ENCODE measurements at regions not wholly inside any gene's neighbourhood (a gene's known extent, or its start where the extent isn't known, plus 50 kb on each side); places are given as distances from the start of the nearest gene placed in this dataset.
A peak's percentile ranks its signal among the peaks of the same experiment; 100 is the strongest.

DNA sequence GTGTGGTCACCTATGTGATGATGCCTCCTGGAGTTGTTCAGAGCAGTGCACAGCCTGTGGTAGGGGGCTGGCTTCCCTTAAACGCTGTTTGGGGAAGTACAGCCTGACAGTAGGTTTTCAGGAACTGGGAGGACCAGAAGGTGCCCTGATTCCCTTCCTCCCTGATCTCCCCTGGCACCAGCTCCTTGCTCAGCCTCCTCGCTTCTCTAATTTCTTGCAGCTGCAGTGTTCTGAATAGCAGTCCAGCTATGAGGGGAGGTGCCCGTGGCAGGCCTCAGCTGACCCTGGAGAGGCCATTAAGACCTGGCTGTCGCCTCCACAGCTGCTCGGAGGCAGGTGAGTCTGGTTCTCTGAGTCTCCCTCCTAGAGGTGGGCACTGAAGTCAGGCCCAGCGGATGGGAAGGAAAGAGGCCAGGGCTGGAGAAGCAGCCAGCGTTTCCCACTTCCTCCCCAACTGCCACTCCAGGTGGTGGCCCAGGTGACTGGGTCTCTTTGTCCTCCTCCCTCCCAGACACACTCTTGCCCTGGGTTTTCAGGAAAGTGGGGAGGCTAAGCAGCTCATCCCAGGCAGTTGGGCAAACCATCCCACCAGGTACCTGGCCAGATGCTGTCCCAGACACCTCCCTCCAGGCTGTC lies 52.0 kb upstream of the RPL11 start:
- DNase-seq: no peak

DNA sequence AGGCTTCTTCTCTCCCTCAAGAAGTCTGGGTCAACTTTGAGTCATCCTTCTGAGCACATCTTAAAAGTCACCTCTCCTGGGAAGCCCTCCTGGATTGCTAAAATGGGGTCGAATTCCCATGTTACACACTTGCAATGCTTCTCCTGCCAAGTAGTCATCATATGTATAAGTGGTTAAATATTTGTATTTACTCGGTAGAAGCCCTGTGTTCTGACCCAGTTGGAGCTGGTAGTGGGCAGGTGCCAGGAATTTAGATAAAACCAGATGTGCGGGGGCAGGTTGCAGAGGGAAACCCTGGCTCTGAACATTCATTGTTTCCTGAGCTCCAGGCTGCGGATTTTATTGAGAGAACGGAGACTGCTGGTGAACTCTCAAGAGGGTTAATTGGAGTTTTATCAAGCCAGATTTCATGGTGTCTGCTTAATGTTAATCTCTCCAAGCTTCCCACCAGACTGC lies 52.8 kb upstream of the RPL11 start:
- DNase-seq: no peak

- DNase-seq: no peak
Observed at GRCh38 chr1:23638188-23638619, 53.4 kb upstream of the RPL11 start.

DNA sequence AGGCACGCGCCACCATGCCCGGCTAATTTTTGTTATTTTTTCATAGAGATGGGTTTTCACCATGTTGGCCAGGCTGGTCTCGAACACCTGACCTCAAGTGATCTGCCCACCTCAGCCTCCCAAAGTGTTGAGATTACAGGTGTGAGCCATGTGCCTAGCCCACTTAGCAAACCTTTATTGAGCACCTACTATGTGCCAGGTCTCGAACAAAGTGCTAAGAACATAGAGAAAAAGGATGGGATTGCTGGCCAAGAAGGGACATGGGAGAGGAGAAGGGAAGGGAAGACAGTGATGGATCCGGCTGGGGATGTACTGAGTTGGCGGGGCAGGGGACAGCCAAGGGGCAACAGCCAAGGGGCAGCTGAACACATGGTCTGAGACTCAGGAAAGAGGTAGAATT lies 55.6 kb upstream of the RPL11 start:
- no peak for DNase-seq

DNA sequence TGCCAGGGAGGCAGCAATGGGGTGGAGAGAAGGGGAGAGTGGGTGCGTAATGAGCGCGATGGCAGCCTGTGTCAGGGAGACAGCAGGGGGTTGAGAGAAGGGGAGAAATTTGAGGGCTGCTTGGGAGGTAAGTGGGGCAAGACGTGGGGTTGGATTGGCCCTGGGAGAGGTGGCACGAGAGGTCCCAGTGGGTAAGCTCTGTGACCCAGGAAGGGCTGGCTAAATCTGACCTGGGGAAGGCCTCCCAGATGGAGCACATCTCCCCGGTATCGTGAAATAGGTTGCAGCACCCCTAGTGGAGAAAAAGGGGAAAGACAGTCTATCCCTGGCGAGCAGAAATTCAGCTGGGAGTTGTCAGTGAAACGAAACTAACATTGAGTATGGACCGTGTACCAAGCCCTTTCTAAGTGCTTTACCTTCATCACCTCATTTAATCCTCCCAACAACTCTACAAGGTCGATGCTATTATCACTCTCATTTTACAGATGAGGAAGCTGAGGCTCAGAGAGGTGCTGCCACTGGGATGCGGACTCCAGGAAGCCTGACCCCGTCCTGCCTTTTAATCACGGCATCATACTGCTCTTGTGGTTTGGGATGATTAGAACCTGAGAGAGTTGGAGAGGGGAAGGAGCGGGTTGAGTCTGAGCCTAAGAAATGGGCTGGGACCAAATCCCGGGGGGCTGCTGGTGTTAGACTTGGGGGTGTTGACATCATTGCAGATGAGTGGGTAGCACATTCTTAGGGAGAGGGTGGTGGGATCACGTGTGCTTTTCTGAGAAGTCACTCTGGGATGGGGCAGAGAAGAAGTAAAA lies 56.6 kb upstream of the RPL11 start:
- DNase-seq: peak in 3 of 5 experiments; percentile 38 to 67 (median 54)

DNA sequence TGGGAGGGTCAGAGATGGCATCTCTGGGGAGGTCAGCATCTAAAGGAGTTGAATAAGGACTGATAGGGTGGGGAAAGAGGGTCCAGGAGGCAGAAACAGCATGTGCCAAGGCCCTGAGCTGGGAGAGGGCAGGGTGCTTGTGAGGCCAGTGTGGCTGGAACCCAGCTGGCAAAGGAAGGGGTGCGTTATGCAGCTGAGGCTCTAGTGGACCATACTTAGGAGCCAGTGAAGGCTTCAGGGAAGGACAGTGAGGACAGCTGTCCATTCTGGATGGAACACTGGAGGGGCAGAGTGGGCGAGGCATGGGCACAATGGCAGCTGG lies 57.1 kb upstream of the RPL11 start:
- DNase-seq: no peak

GRCh38 chr1:23632479-23633160 lies 59.0 kb upstream of the RPL11 start:
- no peak for DNase-seq

GRCh38 chr1:23629708-23630290 lies 61.8 kb upstream of the RPL11 start:
- no peak for DNase-seq

DNA sequence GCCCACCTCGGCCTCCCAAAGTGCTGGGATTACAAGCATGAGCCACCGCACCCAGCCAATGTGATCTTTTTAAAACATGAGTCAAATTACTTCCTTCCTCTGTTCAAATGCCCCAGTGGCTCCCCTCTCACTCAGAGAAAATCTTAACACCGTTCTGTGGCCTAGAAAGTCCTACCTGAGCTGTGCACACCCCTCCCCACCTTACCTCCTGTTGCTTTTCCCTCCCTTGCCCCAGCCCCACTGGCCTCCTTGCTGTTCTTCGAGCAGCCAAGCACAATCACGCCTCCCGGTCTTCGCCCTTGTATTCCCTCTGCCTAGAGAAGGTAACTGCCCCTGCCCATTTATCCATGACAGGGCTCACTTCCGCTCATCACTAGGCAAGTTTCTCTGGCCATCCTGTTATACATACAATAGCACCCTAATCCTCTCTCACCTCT lies 62.6 kb upstream of the RPL11 start:
- no peak for DNase-seq

GRCh38 chr1:23627069-23627735 lies 64.4 kb upstream of the RPL11 start:
- DNase-seq: peak in 2 of 5 experiments; percentile 25 to 27

DNA sequence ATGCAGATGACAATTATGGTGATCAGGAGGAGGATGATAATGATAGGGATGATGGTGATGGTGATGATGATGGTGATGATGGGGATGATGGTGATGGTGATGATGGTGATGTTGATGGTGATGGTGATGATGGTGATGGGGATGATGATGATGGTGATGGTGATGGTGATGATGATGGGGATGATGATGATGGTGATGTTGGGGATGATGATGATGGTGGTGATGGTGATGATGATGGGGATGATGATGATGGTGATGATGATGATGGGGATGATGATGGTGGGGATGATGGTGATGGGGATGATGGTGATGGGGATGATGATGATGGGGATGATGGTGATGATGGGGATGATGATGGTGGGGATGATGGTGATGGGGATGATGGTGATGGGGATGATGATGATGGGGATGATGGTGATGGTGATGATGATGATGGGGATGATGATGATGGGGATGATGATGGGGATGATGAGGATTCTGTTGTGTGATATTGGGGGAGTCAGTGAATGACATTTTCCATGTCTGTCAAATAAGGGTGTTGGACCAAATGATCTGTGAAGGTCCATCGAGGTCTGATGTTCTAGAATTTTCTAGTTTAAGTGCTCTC lies 65.6 kb upstream of the RPL11 start:
- no peak for DNase-seq

GRCh38 chr1:23625459-23625858 lies 66.1 kb upstream of the RPL11 start:
- no peak for DNase-seq

DNA sequence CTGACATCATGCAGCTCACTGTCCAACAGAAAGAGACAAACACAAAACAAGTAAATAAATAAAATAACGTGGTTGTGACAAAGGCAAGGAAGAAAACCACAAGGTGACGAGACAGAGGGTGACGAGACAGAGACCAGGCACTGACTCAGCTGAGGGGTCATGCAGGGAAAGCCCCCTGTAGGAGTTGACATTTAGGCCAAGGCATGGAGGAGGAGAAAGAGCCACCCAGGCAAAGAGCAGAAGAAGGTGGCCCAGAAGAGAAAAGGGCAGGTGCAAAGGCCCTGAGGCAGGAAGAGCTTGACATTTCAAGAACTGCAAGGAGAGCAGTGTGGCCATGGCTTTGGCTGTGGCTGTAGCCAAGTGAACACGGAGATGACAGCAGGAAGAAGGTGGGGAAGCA lies 65.1 kb upstream of the ID3 start:
- no peak for DNase-seq

DNA sequence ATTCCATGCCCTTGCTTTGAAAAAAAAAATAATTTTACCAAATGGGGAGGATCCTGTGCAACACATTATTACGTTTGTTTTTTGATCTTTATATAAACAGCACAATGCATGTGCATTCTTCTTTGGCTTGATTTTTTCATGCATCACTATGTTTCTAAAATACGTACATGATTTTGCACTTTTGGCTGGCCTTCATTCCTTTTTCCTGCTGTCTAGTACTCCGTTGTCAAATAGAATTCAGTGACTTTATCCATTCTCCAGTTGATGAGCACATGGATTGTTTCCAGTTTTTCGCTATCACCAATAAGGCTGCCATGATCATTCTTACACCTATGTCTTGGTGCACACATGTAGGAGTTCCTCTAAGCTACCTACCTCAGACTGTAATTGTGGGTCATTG lies 63.0 kb upstream of the ID3 start:
- no peak for DNase-seq

DNA sequence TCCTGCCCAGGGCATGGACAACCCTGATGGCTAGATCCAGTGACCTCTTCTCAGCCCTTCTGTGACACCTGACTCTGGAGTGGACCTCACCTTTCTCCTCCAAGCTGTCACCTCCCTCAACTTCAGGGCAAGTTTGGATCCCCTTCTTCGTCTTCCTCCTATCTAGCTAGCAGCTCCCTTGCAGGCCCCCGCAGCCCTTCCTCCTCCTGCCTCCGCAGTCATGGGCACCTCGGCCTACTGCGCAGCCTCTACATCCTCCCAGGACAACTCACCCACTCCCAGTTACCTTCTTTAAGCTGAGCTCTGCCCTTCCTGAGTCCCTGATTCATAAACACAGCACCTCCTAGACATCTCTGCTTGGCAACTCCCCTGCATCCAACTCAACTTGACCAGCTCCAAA lies 61.3 kb upstream of the ID3 start:
- no peak for DNase-seq

DNA sequence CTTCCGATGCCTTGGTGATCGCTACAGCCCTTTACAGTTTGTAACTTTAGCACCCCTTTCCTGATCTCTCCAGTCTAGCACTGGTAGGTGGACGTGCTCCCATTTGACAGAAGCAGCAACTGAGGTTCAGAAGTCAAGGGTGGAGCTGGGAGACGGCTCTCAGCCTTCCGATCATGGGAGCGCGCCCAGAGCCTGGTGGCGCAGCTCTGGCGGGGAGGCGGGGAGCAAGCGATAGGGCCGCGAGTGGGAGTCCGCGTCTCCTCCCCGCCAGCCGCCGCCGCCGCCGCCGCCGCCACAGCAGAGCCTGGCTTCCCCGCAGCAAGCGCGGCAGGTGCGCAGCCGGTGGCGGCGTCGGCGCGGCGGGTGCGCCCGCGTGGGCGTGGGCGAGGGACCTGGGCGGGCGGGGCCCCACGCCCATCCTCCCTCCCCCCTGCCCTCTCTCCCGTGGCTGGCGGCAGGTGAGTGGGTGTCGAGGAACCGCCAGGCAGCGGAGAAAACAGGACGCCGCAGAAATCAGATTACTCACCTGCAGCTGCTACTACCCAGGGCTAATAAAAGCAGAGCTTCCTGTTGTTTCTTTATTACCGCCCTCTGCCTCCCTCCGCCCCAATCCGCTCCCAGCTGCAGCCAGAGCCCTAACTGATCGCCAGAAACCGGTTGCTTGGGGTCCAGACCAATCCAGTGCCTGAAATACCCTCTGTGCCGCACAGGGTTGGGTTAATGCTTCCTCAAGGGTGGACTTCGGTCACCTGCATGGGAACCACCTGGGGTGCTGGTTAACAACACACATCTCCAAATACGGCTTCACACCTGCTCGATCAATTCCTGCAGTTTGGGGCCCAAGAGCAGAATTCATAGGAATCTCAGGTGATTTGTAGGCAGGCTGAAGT lies 60.2 kb upstream of the ID3 start:
- DNase-seq: peak; percentile 66 to 87 (median 81)

- DNase-seq: no peak
Observed at GRCh38 chr1:23618586-23619083, 59.3 kb upstream of the ID3 start.

GRCh38 chr1:23617084-23617521 lies 57.8 kb upstream of the ID3 start:
- no peak for DNase-seq

- DNase-seq: no peak
Observed at GRCh38 chr1:23616292-23616824, 57.1 kb upstream of the ID3 start.

DNA sequence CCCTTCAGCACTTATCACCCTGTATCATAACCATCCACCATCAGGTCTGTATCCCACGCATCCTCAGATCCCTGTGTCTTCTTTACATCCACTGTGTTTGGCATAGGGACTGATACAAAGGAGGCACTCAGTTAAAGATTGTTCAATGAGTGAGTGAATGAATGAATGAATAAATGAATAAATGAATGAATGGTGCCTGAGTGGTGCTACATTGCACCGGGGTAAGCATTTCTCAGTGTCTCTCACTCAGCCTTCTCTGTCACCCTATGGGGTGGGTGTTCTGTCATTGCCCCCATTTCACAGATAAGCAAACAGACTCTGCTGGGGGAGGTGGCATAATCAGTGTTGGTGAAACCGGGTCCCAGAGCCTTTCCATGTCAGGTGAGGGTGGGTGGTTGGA lies 56.6 kb upstream of the ID3 start:
- DNase-seq: no peak

DNA sequence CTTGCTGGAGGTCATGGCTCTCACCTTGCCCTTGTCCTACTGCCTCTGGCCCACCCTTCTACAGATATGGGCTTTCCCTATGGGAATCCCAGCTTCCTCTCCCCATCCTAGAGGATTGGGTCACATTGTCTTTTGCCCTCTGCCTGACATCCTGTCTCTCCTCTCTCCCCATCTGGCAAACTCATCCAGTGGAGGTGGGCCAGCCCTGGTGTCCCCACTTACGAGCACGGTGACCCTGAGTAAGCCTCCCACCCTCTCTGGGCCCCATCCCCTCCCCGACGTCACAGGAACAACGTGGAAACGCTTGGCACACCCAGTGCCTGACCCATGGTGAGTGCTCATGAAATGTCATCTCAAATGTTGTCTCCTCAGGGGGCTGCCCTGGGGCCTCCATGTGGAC lies 56.1 kb upstream of the ID3 start:
- DNase-seq: no peak

All from T-helper 2 cell (primary cell).